ENCODE measurements at regions not wholly inside any gene's neighbourhood (a gene's known extent, or its start where the extent isn't known, plus 50 kb on each side); places are given as distances from the start of the nearest gene placed in this dataset.

DNA sequence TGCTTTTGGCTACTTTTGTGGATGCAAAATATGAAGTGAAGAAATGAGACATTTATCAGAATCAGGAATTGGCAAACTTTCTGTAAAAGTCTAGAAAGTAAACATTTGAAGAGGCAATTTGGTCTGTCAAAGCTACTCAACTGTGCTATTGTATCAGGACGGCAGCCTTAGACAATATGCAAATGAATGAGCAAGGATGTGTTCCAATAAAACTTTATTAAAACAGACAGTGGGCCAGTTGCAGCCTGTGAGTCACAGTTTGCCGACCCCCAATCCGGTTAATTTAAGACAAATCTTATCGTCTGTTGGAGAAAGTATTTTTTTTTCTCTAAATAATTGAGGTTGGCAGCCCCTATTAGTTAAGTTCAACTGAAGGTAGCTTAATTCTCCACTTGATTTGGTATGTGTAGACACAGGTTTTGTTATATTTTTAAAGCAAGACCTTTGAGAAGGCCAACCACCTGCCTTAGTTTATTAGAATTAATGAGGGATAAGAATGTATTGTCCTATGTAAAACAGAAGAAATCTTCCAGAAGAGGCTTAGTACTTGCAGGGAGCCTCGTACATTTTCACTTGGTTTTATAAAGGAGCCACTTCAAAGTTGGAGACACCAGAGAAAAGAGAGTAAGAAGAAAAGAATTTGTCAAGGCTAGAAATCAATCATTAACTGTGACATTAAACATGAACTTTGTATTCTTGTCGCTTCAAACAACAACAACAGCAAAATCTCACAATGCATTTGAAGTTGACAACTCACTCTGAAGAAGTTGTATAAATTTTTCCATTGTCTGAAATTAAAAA is 81.6 kb upstream of the FAT1 start:
- no peak for TF ChIP-seq POLR2AphosphoS5 (IDR thresholded peaks at IDR 0.05; ENCODE audit: low read depth)
- TF ChIP-seq, protein P1, sequence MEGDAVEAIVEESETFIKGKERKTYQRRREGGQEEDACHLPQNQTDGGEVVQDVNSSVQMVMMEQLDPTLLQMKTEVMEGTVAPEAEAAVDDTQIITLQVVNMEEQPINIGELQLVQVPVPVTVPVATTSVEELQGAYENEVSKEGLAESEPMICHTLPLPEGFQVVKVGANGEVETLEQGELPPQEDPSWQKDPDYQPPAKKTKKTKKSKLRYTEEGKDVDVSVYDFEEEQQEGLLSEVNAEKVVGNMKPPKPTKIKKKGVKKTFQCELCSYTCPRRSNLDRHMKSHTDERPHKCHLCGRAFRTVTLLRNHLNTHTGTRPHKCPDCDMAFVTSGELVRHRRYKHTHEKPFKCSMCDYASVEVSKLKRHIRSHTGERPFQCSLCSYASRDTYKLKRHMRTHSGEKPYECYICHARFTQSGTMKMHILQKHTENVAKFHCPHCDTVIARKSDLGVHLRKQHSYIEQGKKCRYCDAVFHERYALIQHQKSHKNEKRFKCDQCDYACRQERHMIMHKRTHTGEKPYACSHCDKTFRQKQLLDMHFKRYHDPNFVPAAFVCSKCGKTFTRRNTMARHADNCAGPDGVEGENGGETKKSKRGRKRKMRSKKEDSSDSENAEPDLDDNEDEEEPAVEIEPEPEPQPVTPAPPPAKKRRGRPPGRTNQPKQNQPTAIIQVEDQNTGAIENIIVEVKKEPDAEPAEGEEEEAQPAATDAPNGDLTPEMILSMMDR (IDR thresholded peaks at IDR 0.05; ENCODE audit: insufficient read depth, low read length), result no peak
- TF ChIP-seq, protein P2, sequence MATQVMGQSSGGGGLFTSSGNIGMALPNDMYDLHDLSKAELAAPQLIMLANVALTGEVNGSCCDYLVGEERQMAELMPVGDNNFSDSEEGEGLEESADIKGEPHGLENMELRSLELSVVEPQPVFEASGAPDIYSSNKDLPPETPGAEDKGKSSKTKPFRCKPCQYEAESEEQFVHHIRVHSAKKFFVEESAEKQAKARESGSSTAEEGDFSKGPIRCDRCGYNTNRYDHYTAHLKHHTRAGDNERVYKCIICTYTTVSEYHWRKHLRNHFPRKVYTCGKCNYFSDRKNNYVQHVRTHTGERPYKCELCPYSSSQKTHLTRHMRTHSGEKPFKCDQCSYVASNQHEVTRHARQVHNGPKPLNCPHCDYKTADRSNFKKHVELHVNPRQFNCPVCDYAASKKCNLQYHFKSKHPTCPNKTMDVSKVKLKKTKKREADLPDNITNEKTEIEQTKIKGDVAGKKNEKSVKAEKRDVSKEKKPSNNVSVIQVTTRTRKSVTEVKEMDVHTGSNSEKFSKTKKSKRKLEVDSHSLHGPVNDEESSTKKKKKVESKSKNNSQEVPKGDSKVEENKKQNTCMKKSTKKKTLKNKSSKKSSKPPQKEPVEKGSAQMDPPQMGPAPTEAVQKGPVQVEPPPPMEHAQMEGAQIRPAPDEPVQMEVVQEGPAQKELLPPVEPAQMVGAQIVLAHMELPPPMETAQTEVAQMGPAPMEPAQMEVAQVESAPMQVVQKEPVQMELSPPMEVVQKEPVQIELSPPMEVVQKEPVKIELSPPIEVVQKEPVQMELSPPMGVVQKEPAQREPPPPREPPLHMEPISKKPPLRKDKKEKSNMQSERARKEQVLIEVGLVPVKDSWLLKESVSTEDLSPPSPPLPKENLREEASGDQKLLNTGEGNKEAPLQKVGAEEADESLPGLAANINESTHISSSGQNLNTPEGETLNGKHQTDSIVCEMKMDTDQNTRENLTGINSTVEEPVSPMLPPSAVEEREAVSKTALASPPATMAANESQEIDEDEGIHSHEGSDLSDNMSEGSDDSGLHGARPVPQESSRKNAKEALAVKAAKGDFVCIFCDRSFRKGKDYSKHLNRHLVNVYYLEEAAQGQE (IDR thresholded peaks at IDR 0.05; ENCODE audit: insufficient replicate concordance, low read depth), result no peak
